Skeletal muscle tissue (tissue), 3 donors: ENCODE measurements at regions not wholly inside any gene's neighbourhood (a gene's known extent, or its start where the extent isn't known, plus 50 kb on each side); places are given as distances from the start of the nearest gene placed in this dataset.
A peak's percentile ranks its signal among the peaks of the same experiment; 100 is the strongest.

Source experiments
- H3K27ac ChIP-seq: one replicate; pipeline ENCODE4 v1.7.0; 2013; ENCODE audit warnings: mild to moderate bottlenecking, low read depth, low read length, inconsistent platforms
- H3K27me3 ChIP-seq, 3 donors: one replicate each; pipeline ENCODE4 v1.7.0; 2013; ENCODE audit warnings: low read length in 3 of 3; ENCODE audit not compliant: control insufficient read depth in 3 of 3, insufficient read depth in 3 of 3
- H3K36me3 ChIP-seq, 3 donors: one replicate each; pipeline ENCODE4 v1.7.0; 2013; ENCODE audit warnings: low read length in 3 of 3; ENCODE audit not compliant: control insufficient read depth in 3 of 3, insufficient read depth in 3 of 3
- H3K4me1 ChIP-seq, 3 donors: one replicate each; pipeline ENCODE4 v1.7.0; 2013; ENCODE audit warnings: low read length in 3 of 3, mild to moderate bottlenecking in 3 of 3; ENCODE audit not compliant: control insufficient read depth in 3 of 3, insufficient read depth in 3 of 3
- H3K4me3 ChIP-seq, 3 donors: one replicate each; pipeline ENCODE4 v1.7.0; 2013; ENCODE audit warnings: low read length in 3 of 3
- H3K9ac ChIP-seq, 3 donors: one replicate each; pipeline ENCODE4 v1.7.0; 2013; ENCODE audit warnings: low read length in 3 of 3, mild to moderate bottlenecking in 3 of 3, moderate library complexity in 2 of 3, low read depth in 1 of 3
- H3K9me3 ChIP-seq, 3 donors: one replicate each; pipeline ENCODE4 v1.7.0; 2013; ENCODE audit warnings: low read length in 3 of 3; ENCODE audit not compliant: control insufficient read depth in 3 of 3
- donor health status: Osteomylitis.

DNA sequence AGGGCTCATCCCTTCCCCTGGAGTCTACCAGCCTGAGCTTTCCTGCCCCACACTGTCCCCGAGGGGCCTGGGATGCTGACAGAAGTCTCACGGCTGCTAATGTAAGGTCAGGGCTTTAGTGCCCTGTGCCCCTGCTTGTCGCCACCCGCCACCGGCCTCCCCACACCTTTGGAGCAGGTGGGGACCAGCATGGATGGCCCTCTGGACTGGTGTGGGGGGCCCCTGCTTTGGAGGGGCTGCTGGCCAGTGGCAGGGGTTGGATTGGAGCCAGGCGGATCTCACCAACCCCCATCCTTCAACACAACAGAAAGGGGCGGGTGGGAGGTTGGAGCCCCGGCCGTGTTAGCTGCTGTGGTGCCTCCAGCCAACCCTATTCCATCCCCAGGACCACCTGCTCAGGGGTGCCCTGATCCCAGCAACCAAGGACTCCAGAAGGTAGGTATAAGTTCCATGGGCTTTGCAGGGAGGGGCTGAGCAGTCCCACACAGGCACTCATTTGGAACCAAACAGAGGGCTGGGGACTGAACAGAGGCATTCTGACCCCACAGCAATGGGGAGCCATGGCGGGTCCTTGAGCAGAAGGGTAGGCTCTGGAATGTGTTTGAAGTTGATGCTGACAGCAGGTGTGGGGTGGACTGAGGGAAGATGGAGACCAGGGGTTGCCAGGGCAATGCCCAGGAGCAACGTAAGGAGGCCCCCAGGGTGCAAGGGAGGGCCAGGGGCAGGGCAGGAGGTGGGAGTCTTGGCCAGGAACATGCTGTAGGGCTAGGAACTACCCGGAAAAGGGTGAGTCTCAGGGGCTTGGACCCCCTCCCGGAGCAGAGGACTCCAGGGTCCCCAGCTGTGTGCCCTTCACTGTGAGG, 145.1 kb upstream of the C14orf180 start:
- H3K27me3 ChIP-seq, result peaks cover 0 to 13% (median 2%) of the 10 kb centered on the region in 3 donors
- no peak overlapping the region for H3K4me3 ChIP-seq
- no peaks in the 10 kb centered on the region for H3K9me3 ChIP-seq
- H3K9ac ChIP-seq, result no peak overlapping the region
- no peak overlapping the region for H3K27ac ChIP-seq
- peaks cover 13 to 15% (median 14%) of the 10 kb centered on the region in 3 donors for H3K4me1 ChIP-seq
- no peaks in the 10 kb centered on the region for H3K36me3 ChIP-seq

DNA sequence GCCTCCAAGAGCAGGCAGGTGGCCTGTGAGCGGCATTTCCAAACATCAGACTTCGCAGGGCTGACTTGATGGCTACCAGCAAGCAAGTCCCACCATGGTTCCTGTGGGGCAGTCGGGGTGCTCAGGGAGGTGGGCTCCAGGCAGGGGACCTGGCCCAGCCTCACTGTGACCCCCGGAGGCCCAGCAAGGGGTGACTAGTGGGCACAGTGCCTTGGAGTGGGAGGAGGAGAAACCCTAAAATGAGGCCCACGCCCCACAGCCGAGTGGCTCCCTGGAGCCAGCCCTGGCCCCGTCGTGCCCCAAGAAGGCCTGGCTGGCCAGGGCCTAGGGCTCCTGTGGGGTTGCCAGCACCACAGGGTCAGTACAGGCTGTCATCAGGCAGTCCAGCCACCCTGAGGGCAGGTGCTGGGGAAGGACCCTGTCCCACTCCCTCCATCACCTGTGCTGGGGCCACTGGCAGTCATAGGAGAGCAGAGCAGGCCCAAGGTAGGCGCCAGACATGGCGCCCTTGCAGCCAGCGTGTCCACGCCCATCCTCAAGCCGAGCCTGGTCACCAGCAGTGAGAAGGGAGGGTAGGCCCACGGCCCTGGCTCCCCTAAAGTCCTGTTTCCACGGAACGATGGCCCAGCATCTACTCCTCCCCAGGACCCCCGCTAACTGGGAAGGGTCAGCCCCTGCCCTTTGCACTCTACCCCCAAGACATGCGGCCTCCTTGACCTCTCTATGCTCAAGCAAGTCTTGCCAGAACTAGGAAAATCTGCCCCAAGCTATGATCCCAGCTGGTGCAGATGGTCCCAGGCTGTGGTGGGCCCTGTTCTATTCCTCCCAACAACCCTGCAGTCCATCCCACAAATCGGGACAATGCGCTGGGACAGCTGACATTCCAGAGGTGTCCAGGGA, 144.2 kb upstream of the C14orf180 start:
- Histone ChIP-seq H3K36me3 (no peaks in the 10 kb centered on the region), H3K4me1 (peaks cover 13 to 15% (median 14%) of the 10 kb centered on the region in 3 donors), H3K9ac (no peak overlapping the region), H3K4me3 (peak overlapping the region in 2 of 3 donors; percentile 37 to 62), H3K27ac (no peak overlapping the region), H3K27me3 (peaks cover 0 to 13% (median 2%) of the 10 kb centered on the region in 3 donors), H3K9me3 (no peaks in the 10 kb centered on the region)

DNA sequence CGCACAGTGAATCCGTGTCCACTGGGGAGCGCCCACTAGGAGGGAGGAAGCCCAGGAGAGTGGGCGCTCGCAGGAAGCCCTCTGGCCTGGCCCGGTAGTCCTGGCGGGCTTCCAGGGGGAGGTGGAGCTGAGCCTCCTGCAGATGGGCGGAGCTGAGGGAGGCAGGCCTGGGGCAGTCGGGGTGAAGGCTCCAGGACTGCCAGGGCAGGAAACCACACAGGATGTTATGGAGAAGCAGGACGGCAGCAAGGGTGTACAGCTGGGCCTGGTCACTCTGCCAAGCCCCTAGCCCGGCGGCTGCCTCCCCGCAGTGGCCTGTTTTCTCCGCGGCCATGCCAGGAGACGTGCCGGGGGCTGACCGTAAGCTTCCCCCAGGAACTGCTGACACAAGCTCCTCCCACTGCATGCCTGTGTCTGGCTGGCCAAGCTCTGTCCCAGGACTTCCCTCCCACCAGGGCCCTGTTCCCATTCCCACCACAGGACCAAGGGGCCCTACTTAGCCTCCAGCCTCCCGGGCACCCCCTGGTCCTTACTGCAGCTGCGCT, 143.4 kb upstream of the C14orf180 start:
- Histone ChIP-seq H3K27ac (peak overlapping the region; percentile 12), H3K4me3 (peak overlapping the region; percentile 37 to 65 (median 62)), H3K9ac (peak overlapping the region in 2 of 3 donors; percentile 65 to 71), H3K36me3 (no peaks in the 10 kb centered on the region), H3K9me3 (no peaks in the 10 kb centered on the region), H3K4me1 (peaks cover 13 to 15% (median 14%) of the 10 kb centered on the region in 3 donors), H3K27me3 (peaks cover 0 to 13% (median 4%) of the 10 kb centered on the region in 3 donors)

DNA sequence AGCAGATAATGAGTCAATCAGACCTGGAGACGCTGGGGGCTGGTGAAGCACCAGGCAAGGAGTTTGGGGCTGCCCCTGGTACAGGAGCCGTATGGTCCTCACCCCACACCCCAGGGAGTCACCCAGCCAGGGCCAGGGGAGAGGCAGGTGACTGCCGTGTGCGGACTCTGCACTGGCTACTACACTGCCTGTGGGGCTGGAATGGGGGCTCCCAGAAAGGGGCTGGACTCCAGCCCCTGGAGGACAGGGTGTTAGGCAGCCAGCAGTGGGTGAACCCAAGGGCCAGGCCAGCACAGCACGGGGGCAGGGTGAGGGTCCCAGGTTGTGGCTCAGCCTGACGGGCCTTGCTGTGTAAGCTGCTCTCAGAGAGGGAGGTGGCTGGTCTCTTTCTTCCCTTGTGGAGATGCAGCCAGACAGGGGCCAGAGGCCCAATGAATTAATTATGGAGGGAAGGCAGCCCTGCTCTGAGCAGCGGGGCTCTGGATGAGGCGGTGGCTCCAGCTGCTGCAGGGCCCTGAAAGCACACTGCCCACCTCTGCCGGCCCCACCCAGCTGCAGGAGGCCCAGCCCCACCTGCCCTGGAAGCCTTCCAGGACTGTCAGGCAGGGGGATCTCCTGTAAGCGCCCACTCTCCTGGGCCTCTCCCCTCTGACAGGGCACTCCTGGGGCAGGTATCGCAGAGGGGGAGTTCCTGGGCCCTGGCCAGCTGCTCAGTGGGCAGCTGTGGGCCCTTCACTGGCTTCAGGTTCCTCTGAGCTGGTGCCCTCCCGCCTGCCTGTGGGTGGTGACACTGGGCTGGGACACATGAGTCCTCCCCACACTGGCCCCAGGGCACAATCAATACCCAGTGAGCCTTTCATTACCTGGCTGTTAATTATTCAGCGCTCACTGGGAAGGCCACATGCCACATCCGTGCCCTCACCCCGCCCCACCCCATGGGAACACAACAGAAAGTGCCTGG, 142.5 kb upstream of the C14orf180 start:
- peak overlapping the region in 2 of 3 donors; percentile 37 to 62 for H3K4me3 ChIP-seq
- H3K36me3 ChIP-seq, result no peaks in the 10 kb centered on the region
- peaks cover 0 to 9% (median 7%) of the 10 kb centered on the region in 3 donors for H3K27me3 ChIP-seq
- H3K9ac ChIP-seq, result peak overlapping the region in 2 of 3 donors; percentile 65 to 71
- peak overlapping the region; percentile 12 for H3K27ac ChIP-seq
- H3K9me3 ChIP-seq, result no peaks in the 10 kb centered on the region
- H3K4me1 ChIP-seq, result peaks cover 13 to 15% (median 14%) of the 10 kb centered on the region in 3 donors

DNA sequence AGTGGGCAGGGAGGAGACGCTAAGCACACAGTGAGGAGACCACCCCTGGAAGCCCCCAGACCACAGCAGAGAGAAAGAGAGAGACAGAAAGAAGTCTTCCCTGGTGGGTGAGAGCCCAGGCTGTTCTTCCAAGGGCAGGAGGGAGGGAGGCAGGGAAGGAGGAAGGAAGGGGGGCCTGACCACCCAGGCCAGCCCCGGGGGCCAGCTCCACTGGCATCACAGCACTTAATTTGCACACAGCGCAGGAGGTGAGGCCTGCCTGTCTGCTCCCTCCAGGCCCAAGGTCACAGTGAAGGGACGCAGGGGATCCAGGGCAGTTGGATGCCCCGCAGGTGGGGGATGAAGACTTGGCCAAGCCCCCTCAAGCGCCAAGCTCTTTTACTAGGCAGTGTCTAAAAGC, 141.9 kb upstream of the C14orf180 start:
- H3K4me1 ChIP-seq, result peaks cover 13 to 15% (median 14%) of the 10 kb centered on the region in 3 donors
- no peak overlapping the region for H3K27ac ChIP-seq
- H3K4me3 ChIP-seq, result no peak overlapping the region
- H3K9ac ChIP-seq, result no peak overlapping the region
- H3K27me3 ChIP-seq, result peaks cover 0 to 9% (median 7%) of the 10 kb centered on the region in 3 donors
- H3K9me3 ChIP-seq, result no peaks in the 10 kb centered on the region
- H3K36me3 ChIP-seq, result no peaks in the 10 kb centered on the region

DNA sequence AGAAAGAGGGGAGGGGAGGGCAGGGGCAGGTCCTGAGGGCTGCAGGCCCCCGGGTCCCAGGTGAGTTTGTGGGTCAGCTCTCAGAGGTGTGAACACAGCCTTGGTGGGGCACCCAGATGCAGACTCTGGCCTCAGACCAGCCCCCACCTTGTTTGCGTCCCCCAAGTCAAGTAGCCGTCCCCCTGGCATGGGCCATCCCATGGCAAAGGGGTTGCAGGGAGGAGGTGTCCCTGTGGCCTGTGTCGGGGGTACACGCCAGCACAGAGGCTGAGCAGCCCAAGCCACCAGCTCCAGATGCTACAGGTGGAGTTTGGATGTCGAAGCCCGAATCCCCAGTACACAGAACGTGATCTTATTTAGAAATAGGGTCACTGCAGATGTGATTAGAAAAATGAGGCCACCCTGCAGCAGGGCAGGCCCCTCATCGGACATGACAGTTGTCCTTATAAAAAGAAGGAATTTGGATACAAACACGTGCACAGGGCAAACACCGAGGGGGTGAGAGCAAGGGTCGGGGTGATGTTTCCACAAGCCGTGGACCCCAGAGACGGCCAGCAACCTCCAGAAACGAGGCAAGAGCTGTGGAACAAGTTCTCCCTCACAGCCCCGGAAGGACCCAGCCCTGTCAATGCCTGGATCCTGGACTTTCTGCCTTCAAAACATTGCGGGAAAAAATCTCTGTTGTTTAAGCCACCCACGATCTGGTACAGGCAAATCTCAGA, 141.2 kb upstream of the C14orf180 start:
- Histone ChIP-seq H3K36me3 (no peaks in the 10 kb centered on the region), H3K4me1 (peaks cover 13 to 15% (median 14%) of the 10 kb centered on the region in 3 donors), H3K9me3 (no peaks in the 10 kb centered on the region), H3K27ac (no peak overlapping the region), H3K4me3 (no peak overlapping the region), H3K9ac (no peak overlapping the region), H3K27me3 (peaks cover 0 to 9% (median 7%) of the 10 kb centered on the region in 3 donors)

DNA sequence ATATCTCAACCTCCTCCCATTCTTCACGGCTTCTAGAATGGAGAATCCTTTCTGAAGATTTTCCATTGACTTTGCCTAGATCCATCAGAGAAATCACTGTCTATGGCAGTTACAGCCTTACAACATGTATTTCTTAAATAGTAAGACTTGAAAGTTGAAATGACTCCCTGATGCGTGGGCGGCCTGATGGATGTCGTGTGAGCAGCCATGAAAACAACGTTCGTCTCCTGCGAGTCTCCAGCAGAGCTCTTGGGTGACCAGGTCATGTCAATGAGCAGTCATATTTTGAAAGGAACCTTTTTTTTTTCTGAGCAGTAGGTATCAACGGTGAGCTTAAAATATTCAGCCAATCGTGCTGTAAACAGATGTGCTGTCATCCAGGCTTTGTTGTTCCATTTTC, 139.9 kb upstream of the C14orf180 start:
- Histone ChIP-seq H3K9ac (no peak overlapping the region), H3K27ac (no peak overlapping the region), H3K4me1 (peaks cover 13 to 15% (median 14%) of the 10 kb centered on the region in 3 donors), H3K27me3 (peaks cover 0 to 9% (median 7%) of the 10 kb centered on the region in 3 donors), H3K36me3 (no peaks in the 10 kb centered on the region), H3K4me3 (no peak overlapping the region), H3K9me3 (no peaks in the 10 kb centered on the region)

DNA sequence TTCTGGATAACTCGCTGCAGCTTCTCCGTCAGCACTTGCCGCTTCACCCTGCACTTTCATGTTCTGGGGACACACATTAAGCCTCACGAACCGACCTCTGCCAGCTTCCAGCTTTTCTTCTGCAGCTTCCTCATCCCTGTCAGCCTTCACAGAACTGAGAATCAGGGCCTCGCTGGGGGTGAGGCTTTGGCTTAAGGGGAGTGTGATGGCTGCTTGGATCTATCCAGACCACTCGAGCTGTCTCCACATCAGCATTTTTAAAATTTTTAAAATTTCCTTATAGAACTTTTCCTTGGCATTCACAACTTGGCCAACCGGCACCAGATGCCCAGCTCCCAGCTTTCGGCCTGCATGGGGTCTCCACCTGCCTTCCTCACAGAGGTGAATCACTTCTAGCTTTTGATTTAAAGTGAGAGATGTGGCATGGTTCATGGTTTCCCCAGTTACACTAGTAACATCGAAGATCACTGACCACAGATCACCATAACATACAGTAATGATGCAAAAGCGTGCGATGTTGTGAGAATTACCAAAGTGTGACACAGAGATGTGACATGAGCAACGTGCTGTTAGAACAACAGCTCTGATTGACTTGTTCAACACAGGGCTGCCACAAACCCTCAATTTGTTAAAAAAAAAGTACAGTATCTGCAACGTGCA, 139.1 kb upstream of the C14orf180 start:
- peaks cover 0 to 7% (median 5%) of the 10 kb centered on the region in 3 donors for H3K27me3 ChIP-seq
- no peak overlapping the region for H3K27ac ChIP-seq
- no peak overlapping the region for H3K4me3 ChIP-seq
- no peak overlapping the region for H3K9ac ChIP-seq
- no peaks in the 10 kb centered on the region for H3K36me3 ChIP-seq
- no peaks in the 10 kb centered on the region for H3K9me3 ChIP-seq
- H3K4me1 ChIP-seq, result peaks cover 13 to 15% (median 14%) of the 10 kb centered on the region in 3 donors
